B cell (primary cell): ENCODE measurements at regions not wholly inside any gene's neighbourhood (a gene's known extent, or its start where the extent isn't known, plus 50 kb on each side); places are given as distances from the start of the nearest gene placed in this dataset.

Experiments
- EZH2 ChIP-seq: IDR thresholded peaks from 2 replicates; pipeline ENCODE4 v1.6.1; 2012; ENCODE audit warnings: borderline replicate concordance, low read depth, mild to moderate bottlenecking, moderate library complexity, low read length; ENCODE audit not compliant: insufficient read depth, poor library complexity, severe bottlenecking
- TF ChIP-seq, protein P1 (sequence below): fragments of 200-600 bp; IDR thresholded peaks from one replicate; pipeline ENCODE4 v1.8.0; 2022; ENCODE audit warnings: antibody characterized with exemption, mild to moderate bottlenecking

DNA sequence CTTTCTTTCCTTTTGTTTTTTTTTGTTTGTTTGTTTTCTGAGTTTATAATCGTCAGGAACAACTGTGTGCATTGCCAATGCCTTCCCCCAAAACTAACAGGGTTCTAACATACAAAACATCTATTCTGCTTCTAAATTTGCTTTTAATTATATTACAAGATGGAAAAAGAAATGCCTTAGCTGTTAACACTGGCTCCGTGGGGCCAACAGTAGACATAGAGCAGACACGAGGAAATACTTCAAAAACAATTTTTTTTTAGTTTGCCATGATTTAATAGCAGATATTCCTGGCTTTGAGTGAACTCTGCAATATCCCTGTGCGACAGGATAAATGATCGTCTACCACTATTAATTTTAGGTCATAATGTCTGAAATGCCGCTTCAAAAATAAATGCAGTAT, 153.3 kb upstream of the HNRNPA3 start:
- TF ChIP-seq, protein P1, sequence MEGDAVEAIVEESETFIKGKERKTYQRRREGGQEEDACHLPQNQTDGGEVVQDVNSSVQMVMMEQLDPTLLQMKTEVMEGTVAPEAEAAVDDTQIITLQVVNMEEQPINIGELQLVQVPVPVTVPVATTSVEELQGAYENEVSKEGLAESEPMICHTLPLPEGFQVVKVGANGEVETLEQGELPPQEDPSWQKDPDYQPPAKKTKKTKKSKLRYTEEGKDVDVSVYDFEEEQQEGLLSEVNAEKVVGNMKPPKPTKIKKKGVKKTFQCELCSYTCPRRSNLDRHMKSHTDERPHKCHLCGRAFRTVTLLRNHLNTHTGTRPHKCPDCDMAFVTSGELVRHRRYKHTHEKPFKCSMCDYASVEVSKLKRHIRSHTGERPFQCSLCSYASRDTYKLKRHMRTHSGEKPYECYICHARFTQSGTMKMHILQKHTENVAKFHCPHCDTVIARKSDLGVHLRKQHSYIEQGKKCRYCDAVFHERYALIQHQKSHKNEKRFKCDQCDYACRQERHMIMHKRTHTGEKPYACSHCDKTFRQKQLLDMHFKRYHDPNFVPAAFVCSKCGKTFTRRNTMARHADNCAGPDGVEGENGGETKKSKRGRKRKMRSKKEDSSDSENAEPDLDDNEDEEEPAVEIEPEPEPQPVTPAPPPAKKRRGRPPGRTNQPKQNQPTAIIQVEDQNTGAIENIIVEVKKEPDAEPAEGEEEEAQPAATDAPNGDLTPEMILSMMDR: no peak
- no peak for TF ChIP-seq EZH2
